ENCODE measurements at regions not wholly inside any gene's neighbourhood (a gene's known extent, or its start where the extent isn't known, plus 50 kb on each side); places are given as distances from the start of the nearest gene placed in this dataset.

DNA sequence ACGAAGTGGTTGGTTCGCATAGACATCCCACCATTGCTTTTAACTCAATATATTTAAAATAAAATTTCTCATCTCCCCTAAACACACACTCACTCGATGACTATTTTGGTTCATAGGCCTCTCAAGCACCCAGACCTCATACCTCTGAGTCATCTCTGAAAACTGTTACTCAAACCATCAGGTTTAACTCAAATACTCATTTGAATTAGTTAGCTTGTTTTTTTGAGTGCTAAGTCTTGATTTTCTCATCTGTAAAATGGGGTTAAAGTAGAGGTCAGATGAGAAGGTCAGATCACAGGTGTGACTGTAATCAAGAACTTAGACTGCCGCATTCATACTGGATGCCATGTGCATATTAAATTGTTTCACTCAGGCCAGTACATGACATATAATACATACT, 243.9 kb upstream of the TENT5A start:
- TF ChIP-seq, protein P1, sequence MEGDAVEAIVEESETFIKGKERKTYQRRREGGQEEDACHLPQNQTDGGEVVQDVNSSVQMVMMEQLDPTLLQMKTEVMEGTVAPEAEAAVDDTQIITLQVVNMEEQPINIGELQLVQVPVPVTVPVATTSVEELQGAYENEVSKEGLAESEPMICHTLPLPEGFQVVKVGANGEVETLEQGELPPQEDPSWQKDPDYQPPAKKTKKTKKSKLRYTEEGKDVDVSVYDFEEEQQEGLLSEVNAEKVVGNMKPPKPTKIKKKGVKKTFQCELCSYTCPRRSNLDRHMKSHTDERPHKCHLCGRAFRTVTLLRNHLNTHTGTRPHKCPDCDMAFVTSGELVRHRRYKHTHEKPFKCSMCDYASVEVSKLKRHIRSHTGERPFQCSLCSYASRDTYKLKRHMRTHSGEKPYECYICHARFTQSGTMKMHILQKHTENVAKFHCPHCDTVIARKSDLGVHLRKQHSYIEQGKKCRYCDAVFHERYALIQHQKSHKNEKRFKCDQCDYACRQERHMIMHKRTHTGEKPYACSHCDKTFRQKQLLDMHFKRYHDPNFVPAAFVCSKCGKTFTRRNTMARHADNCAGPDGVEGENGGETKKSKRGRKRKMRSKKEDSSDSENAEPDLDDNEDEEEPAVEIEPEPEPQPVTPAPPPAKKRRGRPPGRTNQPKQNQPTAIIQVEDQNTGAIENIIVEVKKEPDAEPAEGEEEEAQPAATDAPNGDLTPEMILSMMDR (IDR thresholded peaks at IDR 0.05): no peak
- TF ChIP-seq EZH2phosphoT487 (IDR thresholded peaks at IDR 0.05): no peak
- TF ChIP-seq EZH2 (IDR thresholded peaks at IDR 0.05): no peak

Data from neural progenitor cell (in vitro differentiated cells).